ENCODE measurements at regions not wholly inside any gene's neighbourhood (a gene's known extent, or its start where the extent isn't known, plus 50 kb on each side); places are given as distances from the start of the nearest gene placed in this dataset.
"Not testable (repeated sequence)": the region's sequence is repeated elsewhere in the genome, so short reads cannot be mapped to it uniquely, and the experiment has no call there.

- ATAC-seq = not testable (repeated sequence)
Observed at GRCh38 chr7:52573141-52573540, 462.3 kb upstream of the POM121L12 start.

- no peak for ATAC-seq
Observed at GRCh38 chr7:52571026-52571425, 464.4 kb upstream of the POM121L12 start.

DNA sequence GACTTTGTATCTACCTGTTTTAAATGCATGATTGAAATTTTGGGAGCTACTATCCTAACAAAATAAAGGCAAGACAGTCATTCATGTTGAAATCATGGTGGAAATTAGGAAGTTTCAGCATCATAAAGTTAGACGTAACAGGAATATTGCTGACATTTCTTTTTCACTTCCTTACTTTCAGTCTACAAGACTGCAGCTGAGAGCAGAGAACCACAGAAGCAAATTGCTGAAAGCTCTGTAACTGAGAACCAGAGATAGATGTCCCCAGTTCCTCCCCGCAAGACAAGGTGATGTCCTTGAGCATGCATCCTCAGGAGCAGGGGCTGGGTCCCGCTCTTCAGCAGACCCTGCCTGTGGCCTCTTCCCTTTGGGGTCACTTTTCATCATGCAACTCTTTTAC lies 466.3 kb upstream of the POM121L12 start:
- no peak for ATAC-seq

GRCh38 chr7:52565974-52566373 lies 469.5 kb upstream of the POM121L12 start:
- ATAC-seq = no peak

- no peak for ATAC-seq
Observed at GRCh38 chr7:52555805-52556204, 479.6 kb upstream of the POM121L12 start.

DNA sequence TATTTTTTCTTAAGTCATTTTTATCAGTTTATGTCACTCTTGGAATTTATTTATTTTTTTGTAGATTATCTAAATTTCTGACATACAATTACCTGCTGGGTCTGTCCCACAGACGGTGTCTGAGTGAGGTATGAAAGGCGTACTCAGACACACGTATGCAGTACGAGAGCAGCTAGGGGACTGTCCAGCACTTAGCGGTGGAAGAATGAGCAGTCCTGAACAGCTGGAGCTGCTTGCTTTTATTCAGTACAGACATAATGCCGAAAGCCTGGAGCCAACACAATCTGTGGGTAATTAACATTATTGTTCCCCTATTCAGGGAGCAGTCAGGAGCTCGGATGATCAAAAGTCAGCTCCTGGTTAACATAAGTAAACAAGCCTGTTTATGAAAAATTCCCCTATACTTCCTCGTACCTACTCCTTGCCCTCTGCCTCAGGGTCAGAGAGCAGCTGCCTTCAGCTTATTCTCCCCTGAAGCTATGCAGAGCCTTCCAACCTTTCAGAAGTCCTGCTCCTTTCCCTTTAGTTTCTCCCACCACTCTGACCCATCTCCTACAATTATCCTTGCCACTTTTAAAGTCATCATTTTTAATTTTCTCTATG lies 488.0 kb upstream of the POM121L12 start:
- ATAC-seq = no peak

- not testable (repeated sequence) for ATAC-seq
Observed at GRCh38 chr7:52541198-52541765, 494.2 kb upstream of the POM121L12 start.

- no peak for ATAC-seq
Observed at GRCh38 chr7:52540041-52540440, 495.4 kb upstream of the POM121L12 start.

GRCh38 chr7:52539414-52539813 lies 496.0 kb upstream of the POM121L12 start:
- ATAC-seq = no peak

- ATAC-seq = no peak
Observed at GRCh38 chr7:52537051-52537450, 498.4 kb upstream of the POM121L12 start.

- ATAC-seq = no peak
Observed at GRCh38 chr7:52525772-52526341, 509.6 kb upstream of the POM121L12 start.

- no peak for ATAC-seq
Observed at GRCh38 chr7:52518869-52519268, 516.6 kb upstream of the POM121L12 start.

- ATAC-seq = no peak
Observed at GRCh38 chr7:52512656-52513055, 522.8 kb upstream of the POM121L12 start.

GRCh38 chr7:52507546-52508255 lies 527.7 kb upstream of the POM121L12 start:
- no peak for ATAC-seq

DNA sequence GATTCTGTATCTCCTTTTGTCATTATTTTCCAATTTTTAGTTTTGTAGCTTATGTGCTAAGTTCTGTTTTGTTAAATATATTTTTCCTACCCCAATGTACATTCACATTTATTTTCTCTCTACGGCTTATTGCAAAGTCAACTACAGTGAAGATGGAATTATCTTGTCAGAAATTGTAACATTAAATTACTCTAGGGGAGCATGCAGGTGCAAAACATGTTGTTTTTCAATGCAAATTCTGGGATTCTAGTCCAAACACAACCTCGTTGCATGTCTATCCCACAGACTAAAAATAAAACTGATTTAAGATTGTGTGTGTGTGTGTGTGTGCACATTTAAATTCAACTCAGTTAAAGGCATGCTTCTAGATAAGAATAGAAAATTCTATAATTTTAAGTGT lies 529.1 kb upstream of the POM121L12 start:
- no peak for ATAC-seq

GRCh38 chr7:52504561-52504960 lies 530.9 kb upstream of the POM121L12 start:
- ATAC-seq = no peak

DNA sequence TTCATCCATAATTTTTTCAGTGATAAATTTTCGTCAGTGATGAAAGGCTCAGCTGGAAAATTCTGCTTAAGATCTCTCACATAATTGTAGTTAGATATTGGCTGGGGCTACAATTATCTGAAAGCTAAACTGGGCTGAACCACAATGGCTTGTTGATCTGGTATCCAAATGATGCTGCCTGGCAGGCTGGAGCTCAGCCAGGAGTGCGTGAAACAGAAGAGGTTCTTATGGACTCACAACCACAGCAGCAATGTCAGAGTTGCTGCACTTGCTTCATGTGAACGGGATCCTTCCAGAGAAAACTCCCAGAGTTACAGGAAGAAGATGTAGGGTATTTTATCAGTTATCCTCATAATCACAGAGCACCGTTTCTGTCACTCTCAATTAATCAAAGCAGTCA lies 533.2 kb upstream of the POM121L12 start:
- no peak for ATAC-seq

DNA sequence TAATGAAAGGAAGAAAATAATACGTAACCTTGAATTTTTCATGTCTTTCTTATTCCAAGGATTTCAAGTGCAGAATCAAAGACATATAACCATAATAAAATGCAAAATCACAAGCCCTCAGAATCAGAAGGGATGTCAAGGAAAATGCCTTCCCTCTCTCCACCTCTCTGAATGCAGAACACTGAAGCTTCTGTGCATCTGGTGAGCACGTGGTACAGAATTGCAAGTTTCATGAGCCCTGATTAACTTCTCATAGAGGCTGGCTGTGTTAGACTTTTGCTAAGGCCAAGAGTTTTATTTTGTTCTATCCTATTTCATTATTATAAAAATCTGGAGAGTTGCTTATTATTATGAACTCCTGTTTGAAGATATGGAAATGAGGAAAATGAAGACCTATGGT lies 533.7 kb upstream of the POM121L12 start:
- no peak for ATAC-seq

DNA sequence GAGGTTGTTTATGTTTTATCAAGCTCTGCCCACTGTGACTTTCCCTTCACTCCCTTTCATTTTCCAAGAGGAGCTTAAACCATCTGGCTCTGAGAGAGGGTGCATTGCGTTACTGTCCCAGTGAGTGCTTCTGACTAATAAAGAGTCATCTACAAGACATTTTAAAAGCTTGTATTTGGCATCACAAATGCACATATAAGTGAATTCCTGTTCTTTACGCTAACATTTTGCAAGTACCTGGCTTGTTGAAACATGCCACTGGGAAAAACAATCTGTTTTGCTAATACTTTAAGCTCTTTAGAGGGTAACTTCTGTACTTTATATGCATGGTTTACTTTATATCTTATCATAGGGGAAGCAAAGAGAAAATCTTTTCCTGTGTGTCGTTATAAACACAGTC lies 534.6 kb upstream of the POM121L12 start:
- ATAC-seq = no peak

DNA sequence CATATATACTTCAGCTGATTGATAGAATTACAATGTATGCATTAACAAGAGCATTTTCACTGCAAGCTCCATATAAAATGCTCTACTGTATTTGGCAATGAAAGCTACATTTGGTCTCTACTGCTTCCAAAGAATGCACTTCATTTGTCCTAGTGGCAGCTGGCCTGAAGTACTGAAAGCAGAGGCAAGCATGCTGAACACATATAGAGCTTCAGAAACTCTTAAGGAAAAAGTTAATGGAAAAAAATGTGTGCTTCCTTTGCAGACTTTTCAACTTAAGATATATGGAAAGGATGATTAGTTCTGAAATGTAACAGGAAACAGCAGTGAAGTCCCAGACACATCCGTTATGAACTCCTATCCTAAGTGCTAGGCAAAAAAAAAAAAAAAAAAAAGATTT lies 537.1 kb upstream of the POM121L12 start:
- ATAC-seq = no peak

GRCh38 chr7:52486267-52486666 lies 549.2 kb upstream of the POM121L12 start:
- no peak for ATAC-seq

- ATAC-seq = no peak
Observed at GRCh38 chr7:52482076-52482475, 553.4 kb upstream of the POM121L12 start.

- no peak for ATAC-seq
Observed at GRCh38 chr7:52481571-52481970, 553.9 kb upstream of the POM121L12 start.

DNA sequence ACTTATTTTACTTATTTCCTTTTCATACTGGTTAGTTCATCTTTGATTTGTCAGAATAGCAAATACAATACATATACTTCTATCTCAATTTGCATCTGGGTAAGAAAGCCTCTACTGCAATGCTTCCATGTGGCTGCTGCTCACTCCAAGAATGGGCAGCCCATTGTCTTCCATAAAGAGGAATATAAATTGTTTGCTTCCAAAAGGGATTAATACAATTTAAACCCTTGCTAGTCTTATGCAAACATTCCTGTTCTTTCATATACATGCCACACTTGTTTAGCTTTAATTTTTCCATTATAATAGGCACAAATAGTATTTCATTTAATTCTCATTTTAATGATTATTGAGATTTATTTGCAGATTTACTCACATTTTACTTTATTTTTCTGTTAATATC lies 555.4 kb upstream of the POM121L12 start:
- ATAC-seq = no peak

Measured in activated CD4-positive, CD25-positive, alpha-beta regulatory T cell treated with anti-CD3 and anti-CD28 coated beads, Interleukin-2, amount 50 U/mL, for 24 hours (primary cell).